IMR-90 (cell line): ENCODE measurements at regions not wholly inside any gene's neighbourhood (a gene's known extent, or its start where the extent isn't known, plus 50 kb on each side); places are given as distances from the start of the nearest gene placed in this dataset.

Experiments used
- BHLHE40 ChIP-seq: fragments of 150-350 bp; IDR thresholded peaks from 2 replicates; pipeline ENCODE4 v1.6.1; 2016; ENCODE audit warnings: mild to moderate bottlenecking, low read depth, low read length
- CEBPB ChIP-seq: IDR thresholded peaks from 2 replicates; pipeline ENCODE4 v1.6.1; 2012; ENCODE audit warnings: low read depth, low read length, improper control_type of control experiment
- CHD1 ChIP-seq: IDR thresholded peaks from 2 replicates; pipeline ENCODE4 v1.6.1; 2012; ENCODE audit warnings: low read depth, low read length, improper control_type of control experiment
- CTCF ChIP-seq: conservative IDR thresholded peaks from 2 replicates; pipeline ENCODE4 v1.5.1; 2012; ENCODE audit warnings: mild to moderate bottlenecking, low read depth, low read length, improper control_type of control experiment
- MAZ ChIP-seq: IDR thresholded peaks from 2 replicates; pipeline ENCODE4 v1.6.1; 2012; ENCODE audit warnings: low read depth, mild to moderate bottlenecking, low read length, improper control_type of control experiment, moderate library complexity, borderline replicate concordance
- MXI1 ChIP-seq: IDR thresholded peaks from 2 replicates; pipeline ENCODE4 v1.6.1; 2012; ENCODE audit warnings: low read depth, mild to moderate bottlenecking, low read length, moderate library complexity, borderline replicate concordance
- POLR2A ChIP-seq: IDR thresholded peaks from 2 replicates; pipeline ENCODE4 v1.6.1; 2012; ENCODE audit warnings: mild to moderate bottlenecking, low read depth, low read length
- RAD21 ChIP-seq: IDR thresholded peaks from 2 replicates; pipeline ENCODE4 v1.6.1; 2012; ENCODE audit warnings: low read length, improper control_type of control experiment
- RFX5 ChIP-seq: IDR thresholded peaks from 2 replicates; pipeline ENCODE4 v1.8.0; 2012; ENCODE audit warnings: low read depth, mild to moderate bottlenecking, low read length, moderate library complexity
- SMC3 ChIP-seq: fragments of 150-350 bp; IDR thresholded peaks from 2 replicates; pipeline ENCODE4 v1.6.1; 2016; ENCODE audit warnings: low read depth, mild to moderate bottlenecking, antibody characterized with exemption, low read length, moderate library complexity
- TF ChIP-seq, protein P1 (sequence below): fragments of 150-350 bp; IDR thresholded peaks from 2 replicates; pipeline ENCODE4 v1.6.1; 2017; ENCODE audit warnings: mild to moderate bottlenecking, antibody characterized with exemption, low read length, low read depth
- TF ChIP-seq, protein P2 (sequence below): fragments of 150-350 bp; IDR thresholded peaks from 2 replicates; pipeline ENCODE4 v1.6.1; 2016; ENCODE audit warnings: low read depth, mild to moderate bottlenecking, low read length, moderate library complexity, borderline replicate concordance

GRCh38 chr20:19864130-19864529 is 106.1 kb downstream of the RIN2 start:
- TF ChIP-seq POLR2A (no peak), CTCF (no peak), SMC3 (no peak), CHD1 (no peak), MXI1 (no peak), MAZ (no peak), RAD21 (no peak), RFX5 (no peak), CEBPB (no peak), BHLHE40 (no peak)
- TF ChIP-seq, protein P1, sequence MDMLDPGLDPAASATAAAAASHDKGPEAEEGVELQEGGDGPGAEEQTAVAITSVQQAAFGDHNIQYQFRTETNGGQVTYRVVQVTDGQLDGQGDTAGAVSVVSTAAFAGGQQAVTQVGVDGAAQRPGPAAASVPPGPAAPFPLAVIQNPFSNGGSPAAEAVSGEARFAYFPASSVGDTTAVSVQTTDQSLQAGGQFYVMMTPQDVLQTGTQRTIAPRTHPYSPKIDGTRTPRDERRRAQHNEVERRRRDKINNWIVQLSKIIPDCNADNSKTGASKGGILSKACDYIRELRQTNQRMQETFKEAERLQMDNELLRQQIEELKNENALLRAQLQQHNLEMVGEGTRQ: no peak
- TF ChIP-seq, protein P2, sequence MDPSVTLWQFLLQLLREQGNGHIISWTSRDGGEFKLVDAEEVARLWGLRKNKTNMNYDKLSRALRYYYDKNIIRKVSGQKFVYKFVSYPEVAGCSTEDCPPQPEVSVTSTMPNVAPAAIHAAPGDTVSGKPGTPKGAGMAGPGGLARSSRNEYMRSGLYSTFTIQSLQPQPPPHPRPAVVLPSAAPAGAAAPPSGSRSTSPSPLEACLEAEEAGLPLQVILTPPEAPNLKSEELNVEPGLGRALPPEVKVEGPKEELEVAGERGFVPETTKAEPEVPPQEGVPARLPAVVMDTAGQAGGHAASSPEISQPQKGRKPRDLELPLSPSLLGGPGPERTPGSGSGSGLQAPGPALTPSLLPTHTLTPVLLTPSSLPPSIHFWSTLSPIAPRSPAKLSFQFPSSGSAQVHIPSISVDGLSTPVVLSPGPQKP: no peak
